WTC11 (cell line): ENCODE measurements at regions not wholly inside any gene's neighbourhood (a gene's known extent, or its start where the extent isn't known, plus 50 kb on each side); places are given as distances from the start of the nearest gene placed in this dataset.

Experiments used
- ATAC-seq: fragments of 200-7000 bp; cut with Tn5 transposase; 2 replicates; pipeline ENCODE4 v1.10.0; 2021; ENCODE audit warnings: mild to moderate bottlenecking, moderate library complexity
- CTCF ChIA-PET: fragments of 300-600 bp; sonication (Branson Sonifier 250); formaldehyde crosslinking; loops from one replicate; lab custom pipeline; 2021; ENCODE audit warnings: antibody characterized with exemption; lab: Charles Lee
- POLR2A ChIA-PET: fragments of 350-600 bp; sonication (Branson Sonifier 250); formaldehyde crosslinking; loops from one replicate; lab custom pipeline; 2021; ENCODE audit warnings: antibody characterized with exemption; lab: Charles Lee
- DNase-seq: peaks from one replicate; pipeline ENCODE4 v3.0.0; 2021; ENCODE audit warnings: low spot score
- H3K27ac Mint-ChIP-seq: 2 replicates; pipeline ENCODE4 v1.8.0; 2021; ENCODE audit warnings: mixed read lengths
- H3K27me3 Mint-ChIP-seq: 2 replicates; pipeline ENCODE4 v1.8.0; 2021; ENCODE audit warnings: low read depth, mild to moderate bottlenecking, moderate library complexity, mixed read lengths
- H3K36me3 Mint-ChIP-seq: 2 replicates; pipeline ENCODE4 v1.8.0; 2021; ENCODE audit warnings: mixed read lengths
- H3K4me1 Mint-ChIP-seq: 2 replicates; pipeline ENCODE4 v1.8.0; 2022; ENCODE audit warnings: mixed read lengths
- H3K4me3 Mint-ChIP-seq: 2 replicates; pipeline ENCODE4 v1.8.0; 2021; ENCODE audit warnings: mild to moderate bottlenecking, moderate library complexity, mixed read lengths
- H3K9me3 Mint-ChIP-seq: 2 replicates; pipeline ENCODE4 v1.8.0; 2021; ENCODE audit warnings: mixed read lengths
- ELF4 ChIP-seq: sonication (generic); formaldehyde crosslinking; IDR thresholded peaks from 2 replicates; pipeline ENCODE4 v1.8.1; 2022; ENCODE audit warnings: low read depth, mild to moderate bottlenecking, moderate library complexity, missing genetic modification reagents
- ESRRA ChIP-seq: sonication (generic); formaldehyde crosslinking; IDR thresholded peaks from 2 replicates; pipeline ENCODE4 v1.8.1; 2022; ENCODE audit warnings: mild to moderate bottlenecking, missing genetic modification reagents, borderline replicate concordance
- FOXP1 ChIP-seq: sonication (generic); formaldehyde crosslinking; IDR thresholded peaks from 2 replicates; pipeline ENCODE4 v1.8.0; 2022; ENCODE audit warnings: missing genetic modification reagents, mild to moderate bottlenecking, moderate library complexity, borderline replicate concordance
- GTF2I ChIP-seq: fragments of 250-450 bp; sonication (Bioruptor Pico); conservative IDR thresholded peaks from 2 replicates; pipeline ENCODE4 v1.4.0; 2021; ENCODE audit warnings: mild to moderate bottlenecking
- KAT7 ChIP-seq: sonication (generic); formaldehyde crosslinking; IDR thresholded peaks from 2 replicates; pipeline ENCODE4 v1.8.1; 2023; ENCODE audit warnings: missing genetic modification reagents, mild to moderate bottlenecking, borderline replicate concordance
- MXD4 ChIP-seq: fragments of 250-450 bp; sonication (Bioruptor Pico); IDR thresholded peaks from 2 replicates; pipeline ENCODE4 v1.8.0; 2021; ENCODE audit warnings: mild to moderate bottlenecking, moderate library complexity, borderline replicate concordance
- NFE2L1 ChIP-seq: sonication (generic); formaldehyde crosslinking; IDR thresholded peaks from 2 replicates; pipeline ENCODE4 v1.8.1; 2023; ENCODE audit warnings: missing genetic modification reagents
- NR1H2 ChIP-seq: sonication (generic); formaldehyde crosslinking; IDR thresholded peaks from 2 replicates; pipeline ENCODE4 v1.9.0; 2021; ENCODE audit warnings: mild to moderate bottlenecking, moderate library complexity, missing genetic modification reagents
- NR3C1 ChIP-seq: sonication (generic); formaldehyde crosslinking; conservative IDR thresholded peaks from 2 replicates; pipeline ENCODE4 v1.8.1; 2023; ENCODE audit warnings: low read depth, mild to moderate bottlenecking, missing genetic modification reagents
- TEAD1 ChIP-seq: sonication (generic); formaldehyde crosslinking; IDR thresholded peaks from 2 replicates; pipeline ENCODE4 v1.8.0; 2022; ENCODE audit warnings: mild to moderate bottlenecking, missing genetic modification reagents
- TEAD4 ChIP-seq: sonication (generic); formaldehyde crosslinking; IDR thresholded peaks from 2 replicates; pipeline ENCODE4 v1.8.0; 2022; ENCODE audit warnings: mild to moderate bottlenecking, missing genetic modification reagents
- ZNF219 ChIP-seq: sonication (generic); formaldehyde crosslinking; IDR thresholded peaks from 2 replicates; pipeline ENCODE4 v1.8.0; 2023; ENCODE audit warnings: missing genetic modification reagents, mild to moderate bottlenecking, borderline replicate concordance
- ZNF671 ChIP-seq: fragments of 250-450 bp; sonication (Bioruptor Pico); IDR thresholded peaks from 2 replicates; pipeline ENCODE4 v1.8.0; 2021; ENCODE audit warnings: mild to moderate bottlenecking
- TF ChIP-seq, protein P1 (sequence below): sonication (generic); formaldehyde crosslinking; IDR thresholded peaks from 2 replicates; pipeline ENCODE4 v1.8.1; 2023; ENCODE audit warnings: mild to moderate bottlenecking, moderate library complexity, missing genetic modification reagents
- TF ChIP-seq, protein P2 (sequence below): fragments of 200-600 bp; IDR thresholded peaks from 2 replicates; pipeline ENCODE4 v1.8.0; 2022; ENCODE audit warnings: antibody characterized with exemption
- TF ChIP-seq, protein P3 (sequence below): sonication (generic); formaldehyde crosslinking; IDR thresholded peaks from 2 replicates; pipeline ENCODE4 v1.8.1; 2023; ENCODE audit warnings: mild to moderate bottlenecking, missing genetic modification reagents
- TF ChIP-seq, protein P4 (sequence below): sonication (generic); formaldehyde crosslinking; IDR thresholded peaks from 2 replicates; pipeline ENCODE4 v1.8.1; 2023; ENCODE audit warnings: mild to moderate bottlenecking, missing genetic modification reagents, moderate library complexity
- TF ChIP-seq, protein P5 (sequence below): sonication (generic); formaldehyde crosslinking; IDR thresholded peaks from 2 replicates; pipeline ENCODE4 v1.8.0; 2022; ENCODE audit warnings: mild to moderate bottlenecking, missing genetic modification reagents
- TF ChIP-seq, protein P6 (sequence below): sonication (generic); formaldehyde crosslinking; IDR thresholded peaks from 2 replicates; pipeline ENCODE4 v1.8.1; 2022; ENCODE audit warnings: mild to moderate bottlenecking, missing genetic modification reagents, moderate library complexity, borderline replicate concordance
- TF ChIP-seq, protein P7 (sequence below): sonication (generic); formaldehyde crosslinking; IDR thresholded peaks from 2 replicates; pipeline ENCODE4 v1.8.1; 2023; ENCODE audit warnings: mild to moderate bottlenecking, missing genetic modification reagents, borderline replicate concordance

DNA sequence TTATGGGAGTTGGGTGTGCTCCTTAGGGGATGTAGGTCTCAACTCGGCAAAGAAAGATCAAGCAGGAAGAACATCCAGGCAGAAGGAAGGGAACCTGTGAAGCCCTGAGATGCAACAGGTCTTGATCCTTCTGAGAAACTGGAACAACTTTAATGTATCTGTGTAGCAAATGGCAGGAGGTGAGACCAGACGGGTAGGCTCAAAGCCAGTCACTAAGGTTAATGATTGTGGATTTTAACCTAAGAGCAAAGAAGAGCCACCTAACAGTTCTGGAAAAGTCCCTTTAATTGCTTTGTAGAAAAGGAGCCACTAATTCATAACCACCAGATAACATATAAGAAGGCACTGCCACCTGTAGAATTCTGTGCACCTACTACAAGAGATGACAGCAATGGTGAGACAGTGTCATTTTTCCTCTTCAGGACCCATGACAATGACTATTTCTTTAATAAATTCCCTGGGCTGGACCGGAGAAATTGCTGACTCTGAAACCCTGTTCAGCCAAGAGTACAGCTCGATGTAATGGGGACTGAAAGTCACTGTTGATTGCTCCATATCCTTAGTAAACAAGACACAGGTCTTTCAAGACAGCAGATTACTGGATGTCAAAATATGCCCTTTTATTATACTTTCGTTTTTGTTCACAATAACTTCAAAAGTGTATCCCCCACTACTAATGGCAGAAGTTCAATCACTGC is 326.2 kb downstream of the CBLN4 start (continued):
- TF ChIP-seq TEAD1 (CRISPR knock-in tag) (no peak), ELF4 (CRISPR knock-in tag) (no peak), ESRRA (no peak), NR3C1 (CRISPR knock-in tag) (no peak), GTF2I (CRISPR knock-in tag) (no peak), MXD4 (no peak), FOXP1 (no peak)
- TF ChIP-seq, protein P1, sequence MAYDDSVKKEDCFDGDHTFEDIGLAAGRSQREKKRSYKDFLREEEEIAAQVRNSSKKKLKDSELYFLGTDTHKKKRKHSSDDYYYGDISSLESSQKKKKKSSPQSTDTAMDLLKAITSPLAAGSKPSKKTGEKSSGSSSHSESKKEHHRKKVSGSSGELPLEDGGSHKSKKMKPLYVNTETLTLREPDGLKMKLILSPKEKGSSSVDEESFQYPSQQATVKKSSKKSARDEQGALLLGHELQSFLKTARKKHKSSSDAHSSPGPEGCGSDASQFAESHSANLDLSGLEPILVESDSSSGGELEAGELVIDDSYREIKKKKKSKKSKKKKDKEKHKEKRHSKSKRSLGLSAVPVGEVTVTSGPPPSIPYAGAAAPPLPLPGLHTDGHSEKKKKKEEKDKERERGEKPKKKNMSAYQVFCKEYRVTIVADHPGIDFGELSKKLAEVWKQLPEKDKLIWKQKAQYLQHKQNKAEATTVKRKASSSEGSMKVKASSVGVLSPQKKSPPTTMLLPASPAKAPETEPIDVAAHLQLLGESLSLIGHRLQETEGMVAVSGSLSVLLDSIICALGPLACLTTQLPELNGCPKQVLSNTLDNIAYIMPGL (CRISPR knock-in tag), result no peak
- TF ChIP-seq, protein P2, sequence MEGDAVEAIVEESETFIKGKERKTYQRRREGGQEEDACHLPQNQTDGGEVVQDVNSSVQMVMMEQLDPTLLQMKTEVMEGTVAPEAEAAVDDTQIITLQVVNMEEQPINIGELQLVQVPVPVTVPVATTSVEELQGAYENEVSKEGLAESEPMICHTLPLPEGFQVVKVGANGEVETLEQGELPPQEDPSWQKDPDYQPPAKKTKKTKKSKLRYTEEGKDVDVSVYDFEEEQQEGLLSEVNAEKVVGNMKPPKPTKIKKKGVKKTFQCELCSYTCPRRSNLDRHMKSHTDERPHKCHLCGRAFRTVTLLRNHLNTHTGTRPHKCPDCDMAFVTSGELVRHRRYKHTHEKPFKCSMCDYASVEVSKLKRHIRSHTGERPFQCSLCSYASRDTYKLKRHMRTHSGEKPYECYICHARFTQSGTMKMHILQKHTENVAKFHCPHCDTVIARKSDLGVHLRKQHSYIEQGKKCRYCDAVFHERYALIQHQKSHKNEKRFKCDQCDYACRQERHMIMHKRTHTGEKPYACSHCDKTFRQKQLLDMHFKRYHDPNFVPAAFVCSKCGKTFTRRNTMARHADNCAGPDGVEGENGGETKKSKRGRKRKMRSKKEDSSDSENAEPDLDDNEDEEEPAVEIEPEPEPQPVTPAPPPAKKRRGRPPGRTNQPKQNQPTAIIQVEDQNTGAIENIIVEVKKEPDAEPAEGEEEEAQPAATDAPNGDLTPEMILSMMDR, result no peak
- TF ChIP-seq, protein P3, sequence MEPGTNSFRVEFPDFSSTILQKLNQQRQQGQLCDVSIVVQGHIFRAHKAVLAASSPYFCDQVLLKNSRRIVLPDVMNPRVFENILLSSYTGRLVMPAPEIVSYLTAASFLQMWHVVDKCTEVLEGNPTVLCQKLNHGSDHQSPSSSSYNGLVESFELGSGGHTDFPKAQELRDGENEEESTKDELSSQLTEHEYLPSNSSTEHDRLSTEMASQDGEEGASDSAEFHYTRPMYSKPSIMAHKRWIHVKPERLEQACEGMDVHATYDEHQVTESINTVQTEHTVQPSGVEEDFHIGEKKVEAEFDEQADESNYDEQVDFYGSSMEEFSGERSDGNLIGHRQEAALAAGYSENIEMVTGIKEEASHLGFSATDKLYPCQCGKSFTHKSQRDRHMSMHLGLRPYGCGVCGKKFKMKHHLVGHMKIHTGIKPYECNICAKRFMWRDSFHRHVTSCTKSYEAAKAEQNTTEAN (CRISPR knock-in tag), result no peak
- TF ChIP-seq, protein P4, sequence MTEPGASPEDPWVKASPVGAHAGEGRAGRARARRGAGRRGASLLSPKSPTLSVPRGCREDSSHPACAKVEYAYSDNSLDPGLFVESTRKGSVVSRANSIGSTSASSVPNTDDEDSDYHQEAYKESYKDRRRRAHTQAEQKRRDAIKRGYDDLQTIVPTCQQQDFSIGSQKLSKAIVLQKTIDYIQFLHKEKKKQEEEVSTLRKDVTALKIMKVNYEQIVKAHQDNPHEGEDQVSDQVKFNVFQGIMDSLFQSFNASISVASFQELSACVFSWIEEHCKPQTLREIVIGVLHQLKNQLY (CRISPR knock-in tag), result no peak

DNA sequence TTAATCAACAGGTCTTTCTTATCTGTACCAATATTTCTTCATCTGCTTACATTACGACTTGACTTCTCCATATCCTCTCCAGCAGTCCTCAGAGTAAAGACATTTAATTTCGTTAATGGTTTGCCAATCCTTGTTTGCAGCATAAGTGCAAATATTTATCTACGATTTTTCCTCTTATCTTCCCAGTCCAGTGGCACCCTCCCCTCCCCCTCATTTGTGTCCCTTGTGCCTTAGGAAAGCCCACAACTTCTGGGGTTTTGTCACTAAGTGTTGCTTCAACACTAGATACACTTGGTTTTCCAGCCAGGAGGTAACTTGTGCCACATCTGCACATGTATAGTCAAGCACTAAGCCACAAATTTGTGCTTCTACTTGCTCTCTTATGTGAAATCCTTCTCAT is 327.2 kb downstream of the CBLN4 start:
- DNase-seq (no peak), ATAC-seq (no peak)
- H3K27me3 Mint-ChIP-seq, result peaks cover 10% of the 10 kb centered on the region; the same call in 1 of the 2 replicates
- peaks cover 92% of the 10 kb centered on the region for H3K9me3 Mint-ChIP-seq
- H3K4me1 Mint-ChIP-seq, result no peaks in the 10 kb centered on the region
- CTCF ChIA-PET, result no interaction called here
- peaks cover 83% of the 10 kb centered on the region for H3K36me3 Mint-ChIP-seq
- POLR2A ChIA-PET, result no interaction called here
- no peak overlapping the region for H3K27ac Mint-ChIP-seq
- no peak overlapping the region for H3K4me3 Mint-ChIP-seq
- TF ChIP-seq, protein P5, sequence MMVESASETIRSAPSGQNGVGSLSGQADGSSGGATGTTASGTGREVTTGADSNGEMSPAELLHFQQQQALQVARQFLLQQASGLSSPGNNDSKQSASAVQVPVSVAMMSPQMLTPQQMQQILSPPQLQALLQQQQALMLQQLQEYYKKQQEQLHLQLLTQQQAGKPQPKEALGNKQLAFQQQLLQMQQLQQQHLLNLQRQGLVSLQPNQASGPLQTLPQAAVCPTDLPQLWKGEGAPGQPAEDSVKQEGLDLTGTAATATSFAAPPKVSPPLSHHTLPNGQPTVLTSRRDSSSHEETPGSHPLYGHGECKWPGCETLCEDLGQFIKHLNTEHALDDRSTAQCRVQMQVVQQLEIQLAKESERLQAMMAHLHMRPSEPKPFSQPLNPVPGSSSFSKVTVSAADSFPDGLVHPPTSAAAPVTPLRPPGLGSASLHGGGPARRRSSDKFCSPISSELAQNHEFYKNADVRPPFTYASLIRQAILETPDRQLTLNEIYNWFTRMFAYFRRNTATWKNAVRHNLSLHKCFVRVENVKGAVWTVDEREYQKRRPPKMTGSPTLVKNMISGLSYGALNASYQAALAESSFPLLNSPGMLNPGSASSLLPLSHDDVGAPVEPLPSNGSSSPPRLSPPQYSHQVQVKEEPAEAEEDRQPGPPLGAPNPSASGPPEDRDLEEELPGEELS (CRISPR knock-in tag), result no peak
- no peak for TF ChIP-seq ZNF219
- no peak for TF ChIP-seq NFE2L1 (CRISPR knock-in tag)
- TF ChIP-seq, protein P6, sequence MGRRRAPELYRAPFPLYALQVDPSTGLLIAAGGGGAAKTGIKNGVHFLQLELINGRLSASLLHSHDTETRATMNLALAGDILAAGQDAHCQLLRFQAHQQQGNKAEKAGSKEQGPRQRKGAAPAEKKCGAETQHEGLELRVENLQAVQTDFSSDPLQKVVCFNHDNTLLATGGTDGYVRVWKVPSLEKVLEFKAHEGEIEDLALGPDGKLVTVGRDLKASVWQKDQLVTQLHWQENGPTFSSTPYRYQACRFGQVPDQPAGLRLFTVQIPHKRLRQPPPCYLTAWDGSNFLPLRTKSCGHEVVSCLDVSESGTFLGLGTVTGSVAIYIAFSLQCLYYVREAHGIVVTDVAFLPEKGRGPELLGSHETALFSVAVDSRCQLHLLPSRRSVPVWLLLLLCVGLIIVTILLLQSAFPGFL, result no peak

DNA sequence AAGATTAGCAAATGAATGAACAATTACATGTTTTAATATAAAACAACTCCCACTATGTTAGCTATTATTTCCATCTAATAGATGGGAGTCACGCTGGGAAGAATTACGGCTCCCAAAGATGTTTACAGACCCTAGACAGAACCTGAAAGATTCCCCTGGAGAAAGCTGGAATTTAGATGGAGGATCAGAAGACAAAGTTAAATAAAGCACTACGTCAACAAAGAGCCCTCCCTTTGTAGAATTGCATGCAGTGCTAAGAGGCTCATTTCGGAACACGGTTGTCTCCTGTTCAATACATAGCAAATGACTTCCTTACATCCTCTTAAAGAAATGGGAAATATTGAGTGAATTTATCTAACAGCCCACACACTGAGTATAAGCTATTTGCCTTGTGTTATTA is 328.3 kb downstream of the CBLN4 start:
- Mint-ChIP-seq H3K27me3 (peaks cover 12% of the 10 kb centered on the region; the same call in 1 of the 2 replicates), H3K4me3 (no peak overlapping the region), H3K4me1 (no peaks in the 10 kb centered on the region), H3K36me3 (peaks cover 79% of the 10 kb centered on the region), H3K9me3 (peaks cover 91% of the 10 kb centered on the region), H3K27ac (no peak overlapping the region)
- CTCF ChIA-PET, result no interaction called here
- POLR2A ChIA-PET, result no interaction called here
- no peak for DNase-seq
- no peak for ATAC-seq
- TF ChIP-seq KAT7 (CRISPR knock-in tag) (no peak), TEAD4 (CRISPR knock-in tag) (no peak), ZNF671 (CRISPR knock-in tag) (no peak), NR1H2 (no peak)
- TF ChIP-seq, protein P7, sequence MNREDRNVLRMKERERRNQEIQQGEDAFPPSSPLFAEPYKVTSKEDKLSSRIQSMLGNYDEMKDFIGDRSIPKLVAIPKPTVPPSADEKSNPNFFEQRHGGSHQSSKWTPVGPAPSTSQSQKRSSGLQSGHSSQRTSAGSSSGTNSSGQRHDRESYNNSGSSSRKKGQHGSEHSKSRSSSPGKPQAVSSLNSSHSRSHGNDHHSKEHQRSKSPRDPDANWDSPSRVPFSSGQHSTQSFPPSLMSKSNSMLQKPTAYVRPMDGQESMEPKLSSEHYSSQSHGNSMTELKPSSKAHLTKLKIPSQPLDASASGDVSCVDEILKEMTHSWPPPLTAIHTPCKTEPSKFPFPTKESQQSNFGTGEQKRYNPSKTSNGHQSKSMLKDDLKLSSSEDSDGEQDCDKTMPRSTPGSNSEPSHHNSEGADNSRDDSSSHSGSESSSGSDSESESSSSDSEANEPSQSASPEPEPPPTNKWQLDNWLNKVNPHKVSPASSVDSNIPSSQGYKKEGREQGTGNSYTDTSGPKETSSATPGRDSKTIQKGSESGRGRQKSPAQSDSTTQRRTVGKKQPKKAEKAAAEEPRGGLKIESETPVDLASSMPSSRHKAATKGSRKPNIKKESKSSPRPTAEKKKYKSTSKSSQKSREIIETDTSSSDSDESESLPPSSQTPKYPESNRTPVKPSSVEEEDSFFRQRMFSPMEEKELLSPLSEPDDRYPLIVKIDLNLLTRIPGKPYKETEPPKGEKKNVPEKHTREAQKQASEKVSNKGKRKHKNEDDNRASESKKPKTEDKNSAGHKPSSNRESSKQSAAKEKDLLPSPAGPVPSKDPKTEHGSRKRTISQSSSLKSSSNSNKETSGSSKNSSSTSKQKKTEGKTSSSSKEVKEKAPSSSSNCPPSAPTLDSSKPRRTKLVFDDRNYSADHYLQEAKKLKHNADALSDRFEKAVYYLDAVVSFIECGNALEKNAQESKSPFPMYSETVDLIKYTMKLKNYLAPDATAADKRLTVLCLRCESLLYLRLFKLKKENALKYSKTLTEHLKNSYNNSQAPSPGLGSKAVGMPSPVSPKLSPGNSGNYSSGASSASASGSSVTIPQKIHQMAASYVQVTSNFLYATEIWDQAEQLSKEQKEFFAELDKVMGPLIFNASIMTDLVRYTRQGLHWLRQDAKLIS (CRISPR knock-in tag), result no peak
